Sigmoid colon (tissue), 6 donors: ENCODE measurements at regions not wholly inside any gene's neighbourhood (a gene's known extent, or its start where the extent isn't known, plus 50 kb on each side); places are given as distances from the start of the nearest gene placed in this dataset.

Experiments used
- DNase-seq: peaks from one replicate; pipeline ENCODE4 v3.0.0-alpha.2; 2019
- H3K27ac ChIP-seq, 4 donors: fragments of 200-600 bp; sonication (generic); one replicate each; pipeline ENCODE4 v1.5.1; 2016 to 2019; ENCODE audit warnings: mild to moderate bottlenecking in 1 of 4
- H3K27me3 ChIP-seq, 3 donors: fragments of 200-600 bp; sonication (generic); one replicate each; pipeline ENCODE4 v1.5.1; 2019; ENCODE audit warnings: mild to moderate bottlenecking in 1 of 3
- H3K36me3 ChIP-seq, 4 donors: fragments of 200-600 bp; sonication (generic); one replicate each; pipeline ENCODE4 v1.5.1; 2016 to 2019
- H3K4me1 ChIP-seq, 4 donors: fragments of 200-600 bp; sonication (generic); one replicate each; pipeline ENCODE4 v1.5.1; 2017 to 2019
- H3K4me3 ChIP-seq, 4 donors: fragments of 200-600 bp; sonication (generic); one replicate each; pipeline ENCODE4 v1.5.1; 2017 to 2019; ENCODE audit warnings: mild to moderate bottlenecking in 2 of 4, moderate library complexity in 1 of 4
- H3K9me3 ChIP-seq, 4 donors: fragments of 200-600 bp in 3 of 4; sonication (generic) in 3 of 4; one replicate each; pipeline versions ENCODE4 v1.5.1 to v1.6.1; 2013 to 2019
- CTCF ChIP-seq, 4 experiments: fragments of 450-650 bp in 3 of 4; fragments of 200-600 bp in 1 of 4; IDR thresholded peaks; one replicate each; pipeline ENCODE4 v1.5.1; 2016 to 2019; ENCODE audit warnings: antibody characterized with exemption in 4 of 4, mild to moderate bottlenecking in 3 of 4, moderate library complexity in 2 of 4
- EP300 ChIP-seq, 4 donors: sonication (generic); formaldehyde crosslinking; IDR thresholded peaks; one replicate each; pipeline ENCODE4 v1.6.1; 2017; ENCODE audit warnings: antibody characterized with exemption in 4 of 4
- POLR2A ChIP-seq, 2 donors: fragments of 450-650 bp; IDR thresholded peaks; one replicate each; pipeline ENCODE4 v1.6.1; 2016; ENCODE audit warnings: antibody characterized with exemption in 2 of 2, mild to moderate bottlenecking in 2 of 2, moderate library complexity in 2 of 2
- POLR2AphosphoS5 ChIP-seq, 4 donors: sonication (generic); formaldehyde crosslinking; IDR thresholded peaks; one replicate each; pipeline ENCODE4 v1.6.1; 2017; ENCODE audit warnings: antibody characterized with exemption in 4 of 4
- WGBS, 2 donors: extraction: QIAGEN DNeasy Blood & Tissue Kit; methylation state at CpG; one replicate each; pipeline ENCODE4 v1.1.7; 2013; 5-methylcytosine and 5-hydroxymethylcytosine counted together
- intact Hi-C: fragments of 100-400 bp; cut with DNase I; formaldehyde crosslinking; loops from one replicate; pipeline ENCODE4 v1.15.1; 2023
- donor health status: healthy with polysubstance abuse.
- donor health status: healthy.

- peaks cover 0 to 63% (median 0%) of the 10 kb centered on the region in 3 donors for H3K27me3 ChIP-seq
- 3 to 7% methylated on average over 23 of the region's 23 CpGs for WGBS, 2 donors
- H3K4me3 ChIP-seq, result no peak overlapping the region
Measured at GRCh38 chr17:79220201-79220712, 145.6 kb downstream of the ENGASE start.

GRCh38 chr17:79219208-79219935 lies 144.7 kb downstream of the ENGASE start:
- Histone ChIP-seq H3K27ac (no peak overlapping the region), H3K4me3 (no peak overlapping the region), H3K36me3 (no peaks in the 10 kb centered on the region), H3K4me1 (peaks cover 0 to 20% (median 12%) of the 10 kb centered on the region in 4 donors), H3K27me3 (peaks cover 0 to 72% (median 0%) of the 10 kb centered on the region in 3 donors), H3K9me3 (no peaks in the 10 kb centered on the region)
- intact Hi-C loops, result no loop called here
- no peak for DNase-seq
- TF ChIP-seq POLR2A (IDR thresholded peaks at IDR 0.05) (no peak), POLR2AphosphoS5 (IDR thresholded peaks at IDR 0.05) (no peak), EP300 (IDR thresholded peaks at IDR 0.05) (no peak), CTCF (IDR thresholded peaks at IDR 0.05) (no peak)
- 54 to 69% methylated on average over 18 of the region's 18 CpGs for WGBS, 2 donors

More at GRCh38 chr17:79220201-79220712, 145.6 kb downstream of the ENGASE start:
- H3K36me3 ChIP-seq, result no peaks in the 10 kb centered on the region
- intact Hi-C loops, result no loop called here
- H3K4me1 ChIP-seq, result peaks cover 0 to 20% (median 12%) of the 10 kb centered on the region in 4 donors
- DNase-seq, result no peak
- no peak overlapping the region for H3K27ac ChIP-seq
- no peaks in the 10 kb centered on the region for H3K9me3 ChIP-seq
- TF ChIP-seq POLR2AphosphoS5 (IDR thresholded peaks at IDR 0.05), result peak in 1 of 4 donors; percentile 10
- no peak for TF ChIP-seq POLR2A (IDR thresholded peaks at IDR 0.05)
- TF ChIP-seq CTCF (IDR thresholded peaks at IDR 0.05), result no peak
- no peak for TF ChIP-seq EP300 (IDR thresholded peaks at IDR 0.05)

GRCh38 chr17:79218825-79219200 lies 144.2 kb downstream of the ENGASE start:
- Histone ChIP-seq H3K27me3 (peaks cover 0 to 74% (median 0%) of the 10 kb centered on the region in 3 donors), H3K36me3 (no peaks in the 10 kb centered on the region), H3K9me3 (no peaks in the 10 kb centered on the region), H3K4me1 (peaks cover 0 to 20% (median 12%) of the 10 kb centered on the region in 4 donors), H3K27ac (no peak overlapping the region), H3K4me3 (no peak overlapping the region)
- TF ChIP-seq CTCF (IDR thresholded peaks at IDR 0.05), result no peak
- TF ChIP-seq EP300 (IDR thresholded peaks at IDR 0.05), result no peak
- no peak for TF ChIP-seq POLR2A (IDR thresholded peaks at IDR 0.05)
- TF ChIP-seq POLR2AphosphoS5 (IDR thresholded peaks at IDR 0.05), result no peak
- 87 to 95% methylated on average over 10 of the region's 10 CpGs for WGBS, 2 donors
- intact Hi-C loops, result no loop called here
- no peak for DNase-seq

- no peak for DNase-seq
- WGBS, 2 donors, result 73 to 82% methylated on average over 19 of the region's 19 CpGs
- peaks cover 0 to 74% (median 0%) of the 10 kb centered on the region in 3 donors for H3K27me3 ChIP-seq
Measured at GRCh38 chr17:79218175-79218824, 143.7 kb downstream of the ENGASE start.

More at GRCh38 chr17:79218175-79218824, 143.7 kb downstream of the ENGASE start:
- no peak overlapping the region for H3K27ac ChIP-seq
- no peaks in the 10 kb centered on the region for H3K9me3 ChIP-seq
- peaks cover 0 to 1% (median 0%) of the 10 kb centered on the region in 4 donors for H3K36me3 ChIP-seq
- H3K4me3 ChIP-seq, result no peak overlapping the region
- TF ChIP-seq EP300 (IDR thresholded peaks at IDR 0.05) (no peak), POLR2A (IDR thresholded peaks at IDR 0.05) (no peak), CTCF (IDR thresholded peaks at IDR 0.05) (no peak), POLR2AphosphoS5 (IDR thresholded peaks at IDR 0.05) (no peak)
- H3K4me1 ChIP-seq, result peaks cover 0 to 20% (median 12%) of the 10 kb centered on the region in 4 donors
- intact Hi-C loops, result no loop called here
